Panc1 (cell line): ENCODE measurements at regions not wholly inside any gene's neighbourhood (a gene's known extent, or its start where the extent isn't known, plus 50 kb on each side); places are given as distances from the start of the nearest gene placed in this dataset.

Source experiments
- POLR2AphosphoS5 ChIP-seq: IDR thresholded peaks from 2 replicates; pipeline ENCODE4 v1.6.1; 2012; ENCODE audit warnings: mild to moderate bottlenecking, low read depth, low read length, moderate library complexity
- SIN3A ChIP-seq: IDR thresholded peaks from 2 replicates; pipeline ENCODE4 v1.6.1; 2012; ENCODE audit warnings: low read depth, mild to moderate bottlenecking, low read length, moderate library complexity, borderline replicate concordance; ENCODE audit not compliant: insufficient read depth
- TCF7L2 ChIP-seq: IDR thresholded peaks from 2 replicates; pipeline ENCODE4 v1.6.1; 2011; ENCODE audit warnings: mild to moderate bottlenecking, low read depth, low read length, inconsistent platforms
- TF ChIP-seq, protein P1 (sequence below): fragments of 450-650 bp; IDR thresholded peaks from 2 replicates; pipeline ENCODE4 v1.5.1; 2017; ENCODE audit warnings: mild to moderate bottlenecking
- TF ChIP-seq, protein P2 (sequence below), 2 experiments: IDR thresholded peaks; 2 replicates each; pipeline ENCODE4 v1.6.1; 2011 to 2012; ENCODE audit warnings: low read depth in 2 of 2, control low read depth in 1 of 2, low read length in 1 of 2, mild to moderate bottlenecking in 1 of 2, moderate library complexity in 1 of 2; ENCODE audit not compliant: insufficient read depth in 1 of 2

DNA sequence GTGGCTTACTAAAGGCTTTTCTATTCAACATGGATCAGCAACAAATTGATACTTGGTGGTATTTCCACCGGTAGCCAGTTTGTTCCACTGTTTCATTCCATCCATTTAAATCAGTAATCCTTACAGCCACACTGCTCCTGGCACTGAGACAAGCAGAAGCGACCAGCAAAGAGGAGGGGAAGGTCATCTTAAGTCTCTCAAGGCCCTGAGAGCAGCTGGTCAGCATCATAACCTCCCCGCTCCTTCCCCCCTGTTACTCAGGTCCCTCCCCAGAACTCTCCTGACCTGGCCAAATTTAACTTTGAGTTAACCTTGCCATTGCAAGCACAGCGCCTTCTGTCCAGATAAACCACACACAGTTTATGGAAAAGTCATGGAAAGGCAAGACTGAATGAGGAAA, 331.3 kb upstream of the KLF3 start:
- TF ChIP-seq, protein P1, sequence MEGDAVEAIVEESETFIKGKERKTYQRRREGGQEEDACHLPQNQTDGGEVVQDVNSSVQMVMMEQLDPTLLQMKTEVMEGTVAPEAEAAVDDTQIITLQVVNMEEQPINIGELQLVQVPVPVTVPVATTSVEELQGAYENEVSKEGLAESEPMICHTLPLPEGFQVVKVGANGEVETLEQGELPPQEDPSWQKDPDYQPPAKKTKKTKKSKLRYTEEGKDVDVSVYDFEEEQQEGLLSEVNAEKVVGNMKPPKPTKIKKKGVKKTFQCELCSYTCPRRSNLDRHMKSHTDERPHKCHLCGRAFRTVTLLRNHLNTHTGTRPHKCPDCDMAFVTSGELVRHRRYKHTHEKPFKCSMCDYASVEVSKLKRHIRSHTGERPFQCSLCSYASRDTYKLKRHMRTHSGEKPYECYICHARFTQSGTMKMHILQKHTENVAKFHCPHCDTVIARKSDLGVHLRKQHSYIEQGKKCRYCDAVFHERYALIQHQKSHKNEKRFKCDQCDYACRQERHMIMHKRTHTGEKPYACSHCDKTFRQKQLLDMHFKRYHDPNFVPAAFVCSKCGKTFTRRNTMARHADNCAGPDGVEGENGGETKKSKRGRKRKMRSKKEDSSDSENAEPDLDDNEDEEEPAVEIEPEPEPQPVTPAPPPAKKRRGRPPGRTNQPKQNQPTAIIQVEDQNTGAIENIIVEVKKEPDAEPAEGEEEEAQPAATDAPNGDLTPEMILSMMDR, result no peak
- TF ChIP-seq TCF7L2 (no peak), POLR2AphosphoS5 (no peak), SIN3A (no peak)
- TF ChIP-seq, protein P2, sequence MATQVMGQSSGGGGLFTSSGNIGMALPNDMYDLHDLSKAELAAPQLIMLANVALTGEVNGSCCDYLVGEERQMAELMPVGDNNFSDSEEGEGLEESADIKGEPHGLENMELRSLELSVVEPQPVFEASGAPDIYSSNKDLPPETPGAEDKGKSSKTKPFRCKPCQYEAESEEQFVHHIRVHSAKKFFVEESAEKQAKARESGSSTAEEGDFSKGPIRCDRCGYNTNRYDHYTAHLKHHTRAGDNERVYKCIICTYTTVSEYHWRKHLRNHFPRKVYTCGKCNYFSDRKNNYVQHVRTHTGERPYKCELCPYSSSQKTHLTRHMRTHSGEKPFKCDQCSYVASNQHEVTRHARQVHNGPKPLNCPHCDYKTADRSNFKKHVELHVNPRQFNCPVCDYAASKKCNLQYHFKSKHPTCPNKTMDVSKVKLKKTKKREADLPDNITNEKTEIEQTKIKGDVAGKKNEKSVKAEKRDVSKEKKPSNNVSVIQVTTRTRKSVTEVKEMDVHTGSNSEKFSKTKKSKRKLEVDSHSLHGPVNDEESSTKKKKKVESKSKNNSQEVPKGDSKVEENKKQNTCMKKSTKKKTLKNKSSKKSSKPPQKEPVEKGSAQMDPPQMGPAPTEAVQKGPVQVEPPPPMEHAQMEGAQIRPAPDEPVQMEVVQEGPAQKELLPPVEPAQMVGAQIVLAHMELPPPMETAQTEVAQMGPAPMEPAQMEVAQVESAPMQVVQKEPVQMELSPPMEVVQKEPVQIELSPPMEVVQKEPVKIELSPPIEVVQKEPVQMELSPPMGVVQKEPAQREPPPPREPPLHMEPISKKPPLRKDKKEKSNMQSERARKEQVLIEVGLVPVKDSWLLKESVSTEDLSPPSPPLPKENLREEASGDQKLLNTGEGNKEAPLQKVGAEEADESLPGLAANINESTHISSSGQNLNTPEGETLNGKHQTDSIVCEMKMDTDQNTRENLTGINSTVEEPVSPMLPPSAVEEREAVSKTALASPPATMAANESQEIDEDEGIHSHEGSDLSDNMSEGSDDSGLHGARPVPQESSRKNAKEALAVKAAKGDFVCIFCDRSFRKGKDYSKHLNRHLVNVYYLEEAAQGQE (IDR thresholded peaks at IDR 0.05; ENCODE audit: insufficient read depth in 1 of 2, low read depth in 2 of 2, low read length in 1 of 2), result no peak
